Heart left ventricle (tissue), 16 donors: ENCODE measurements at regions not wholly inside any gene's neighbourhood (a gene's known extent, or its start where the extent isn't known, plus 50 kb on each side); places are given as distances from the start of the nearest gene placed in this dataset.

Experiments used
- ATAC-seq, 4 donors: fragments of 200-7000 bp; cut with Tn5 transposase; one replicate each; pipeline ENCODE4 v1.9.1; 2020 to 2022; ENCODE audit warnings: moderate library complexity in 4 of 4, mild to moderate bottlenecking in 3 of 4, moderate number of reproducible peaks in 1 of 4
- DNase-seq, 5 donors: peaks; one replicate each; pipeline ENCODE4 v3.0.0-alpha.2; 2020
- H3K27ac ChIP-seq, 12 donors: fragments of 200-600 bp; sonication (generic) in 4 of 12; one replicate each; pipeline versions ENCODE4 v1.5.0 to v1.8.0; 2016 to 2022; ENCODE audit warnings: mild to moderate bottlenecking in 2 of 12
- H3K27me3 ChIP-seq, 9 donors: fragments of 200-600 bp; sonication (generic) in 2 of 9; one replicate each; pipeline versions ENCODE4 v1.5.1 to v1.8.0; 2016 to 2022; ENCODE audit warnings: mild to moderate bottlenecking in 3 of 9
- H3K36me3 ChIP-seq, 9 donors: fragments of 200-600 bp; sonication (generic) in 2 of 9; one replicate each; pipeline versions ENCODE4 v1.5.0 to v1.8.0; 2018 to 2022; ENCODE audit warnings: mild to moderate bottlenecking in 2 of 9
- H3K4me1 ChIP-seq, 12 donors: fragments of 200-600 bp; sonication (generic) in 4 of 12; one replicate each; pipeline versions ENCODE4 v1.5.0 to v1.8.0; 2016 to 2022; ENCODE audit warnings: mild to moderate bottlenecking in 3 of 12
- H3K4me3 ChIP-seq, 12 donors: fragments of 200-600 bp; sonication (generic) in 4 of 12; one replicate each; pipeline versions ENCODE4 v1.5.0 to v1.8.0; 2017 to 2022; ENCODE audit warnings: mild to moderate bottlenecking in 9 of 12, moderate library complexity in 4 of 12
- H3K9me3 ChIP-seq, 12 donors: fragments of 200-600 bp; sonication (generic) in 4 of 12; one replicate each; pipeline versions ENCODE4 v1.5.0 to v1.8.0; 2016 to 2022; ENCODE audit warnings: mild to moderate bottlenecking in 1 of 12
- CTCF ChIP-seq, 12 donors: fragments of 200-600 bp; sonication (generic) in 4 of 12; IDR thresholded peaks; one replicate each; pipeline versions ENCODE4 v1.5.0 to v1.8.0; 2018 to 2022; ENCODE audit warnings: antibody characterized with exemption in 12 of 12, mild to moderate bottlenecking in 5 of 12
- POLR2A ChIP-seq, 2 donors: fragments of 450-650 bp; IDR thresholded peaks; one replicate each; pipeline ENCODE4 v1.6.1; 2017; ENCODE audit warnings: antibody characterized with exemption in 2 of 2, mild to moderate bottlenecking in 2 of 2, moderate library complexity in 2 of 2
- WGBS, 4 donors: extraction: QIAGEN DNeasy Blood & Tissue Kit in 2 of 4; methylation state at CpG; one replicate each; pipeline versions ENCODE4 v1.1.5 to v1.1.7; 2013 to 2018; 5-methylcytosine and 5-hydroxymethylcytosine counted together
- intact Hi-C, 10 donors: fragments of 100-400 bp; cut with DNase I; formaldehyde crosslinking; loops; one replicate each; pipeline versions ENCODE4 v1.11.1 to v1.14.2; 2022
- donor health status: ischemic (EF 13 %, LVEDD 7.1; RV severe dilation, severe dysfunction).
- donor health status: healthy with polysubstance abuse.
- donor health status: DM: no; HTN: yes; CAD: no.
- donor health status: DM: no; HTN: no; CAD: no.
- donor health status: ischemic (EF 25% LVEDD 6.9; RV normal size, moderate dysfunction).
- donor health status: ischemic (EF 25% LVEDD 5.7; RV mildly dilated, moderate dysfunction).
- donor health status: healthy.
- donor health status: DM: yes; HTN: yes; CAD: no.
- donor health status: ischemic (EF 35%, LVEDD 5.7; RV mildly dilated, moderate dysfunction).
- donor health status: nonischemic (EF 11% LVEDD 7.7; RV severe dilation, severe dysfunction).
- donor health status: DM: yes; HTN: yes; CAD: no.
- donor health status: PGD.
- donor health status: ischemic (EF 29% LVEDD 5.4; RV normal size, mild dysfunction).
- donor health status: nonischemic (EF 23%, LVEDD 6.1; RV moderate dilation, normal function).

- DNase-seq = no peak
- Histone ChIP-seq H3K36me3 (no peaks in the 10 kb centered on the region), H3K9me3 (no peaks in the 10 kb centered on the region), H3K4me1 (no peaks in the 10 kb centered on the region), H3K27me3 (peaks cover 0 to 4% (median 0%) of the 10 kb centered on the region in 9 donors), H3K4me3 (no peak overlapping the region), H3K27ac (no peak overlapping the region)
- ATAC-seq = no peak
- 68 to 83% (median 77%) methylated on average over 1 of the region's 1 CpG for WGBS, 4 donors
- TF ChIP-seq CTCF (IDR thresholded peaks at IDR 0.05) (no peak), POLR2A (IDR thresholded peaks at IDR 0.05) (no peak)
- intact Hi-C loops = no loop called here
These were observed 268.7 kb downstream of the TBL1XR1 start for GRCh38 chr3:176928582-176928931.

DNA sequence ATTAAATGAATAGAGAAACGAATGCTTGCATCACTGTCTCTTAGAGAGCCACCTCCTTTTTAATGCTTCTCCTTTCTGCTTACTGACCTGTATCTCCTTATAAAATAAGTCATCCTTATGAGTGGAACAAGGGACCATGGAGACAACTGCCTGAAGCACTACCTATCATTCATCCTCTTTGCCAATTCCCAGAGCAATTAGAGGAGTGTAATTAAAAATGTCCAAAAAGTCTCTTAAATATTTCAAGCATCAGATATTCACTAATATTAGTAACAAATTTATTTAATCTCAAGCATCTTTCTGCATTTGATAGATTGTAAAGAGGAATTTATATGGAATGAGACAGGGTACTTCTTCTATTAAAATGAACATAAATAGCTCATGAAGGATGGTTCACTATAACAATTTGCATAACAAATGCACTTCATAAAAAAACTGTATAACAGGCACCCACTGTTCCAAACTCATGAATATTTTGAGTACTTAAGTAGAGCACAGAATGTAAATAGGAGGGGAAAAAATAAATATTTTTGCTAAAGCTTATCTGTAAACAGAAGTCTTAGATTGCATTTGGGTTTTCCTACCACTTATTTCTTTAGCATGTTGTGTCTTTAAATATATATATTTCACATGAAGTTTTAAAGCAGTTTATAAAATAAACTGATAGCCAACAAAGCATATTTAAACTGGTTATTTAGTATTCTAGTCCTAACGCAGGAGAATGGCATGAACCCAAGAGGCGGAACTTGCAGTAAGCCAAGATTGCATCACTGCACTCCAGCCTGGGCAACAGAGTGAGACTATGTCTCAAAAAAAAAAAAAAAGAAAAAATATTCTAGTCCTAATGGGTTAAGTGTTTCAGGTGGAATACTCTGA is 269.3 kb downstream of the TBL1XR1 start:
- TF ChIP-seq CTCF (IDR thresholded peaks at IDR 0.05) (no peak), POLR2A (IDR thresholded peaks at IDR 0.05) (no peak)
- Histone ChIP-seq H3K36me3 (no peaks in the 10 kb centered on the region), H3K27me3 (peaks cover 0 to 4% (median 0%) of the 10 kb centered on the region in 9 donors), H3K4me1 (no peaks in the 10 kb centered on the region), H3K9me3 (no peaks in the 10 kb centered on the region), H3K27ac (no peak overlapping the region), H3K4me3 (no peak overlapping the region)
- DNase-seq (no peak), ATAC-seq (no peak)
- intact Hi-C loops = no loop called here
- 89 to 92% (median 91%) methylated on average over 3 of the region's 3 CpGs for WGBS, 4 donors

- DNase-seq = no peak
- 24 to 27% (median 25%) methylated on average over 3 of the region's 3 CpGs for WGBS, 4 donors
- intact Hi-C loops = no loop called here
These were observed 270.0 kb downstream of the TBL1XR1 start for GRCh38 chr3:176927280-176927679.

More at GRCh38 chr3:176927280-176927679, 270.0 kb downstream of the TBL1XR1 start:
- no peak for TF ChIP-seq CTCF (IDR thresholded peaks at IDR 0.05)
- no peak for TF ChIP-seq POLR2A (IDR thresholded peaks at IDR 0.05)
- H3K36me3 ChIP-seq = no peaks in the 10 kb centered on the region
- no peak for ATAC-seq
- no peak overlapping the region for H3K27ac ChIP-seq
- H3K4me3 ChIP-seq = no peak overlapping the region
- no peaks in the 10 kb centered on the region for H3K9me3 ChIP-seq
- H3K27me3 ChIP-seq = peaks cover 0 to 4% (median 0%) of the 10 kb centered on the region in 9 donors
- no peaks in the 10 kb centered on the region for H3K4me1 ChIP-seq
